IPS-15b (cell line): ENCODE measurements at regions not wholly inside any gene's neighbourhood (a gene's known extent, or its start where the extent isn't known, plus 50 kb on each side); places are given as distances from the start of the nearest gene placed in this dataset.
"Not testable (repeated sequence)": the region's sequence is repeated elsewhere in the genome, so short reads cannot be mapped to it uniquely, and the experiment has no call there.

Experiments
- H3K27me3 ChIP-seq: one replicate; pipeline ENCODE4 v1.6.1; 2013; ENCODE audit warnings: low read length; ENCODE audit not compliant: control insufficient read depth, insufficient read depth
- H3K36me3 ChIP-seq: one replicate; pipeline ENCODE4 v1.6.1; 2013; ENCODE audit warnings: low read length; ENCODE audit not compliant: control insufficient read depth, insufficient read depth
- H3K4me1 ChIP-seq: one replicate; pipeline ENCODE4 v1.6.1; 2013; ENCODE audit warnings: mild to moderate bottlenecking, low read length; ENCODE audit not compliant: control insufficient read depth, insufficient read depth
- H3K4me3 ChIP-seq: one replicate; pipeline ENCODE4 v1.5.1; 2013; ENCODE audit warnings: low read depth, low read length
- H3K9ac ChIP-seq: one replicate; pipeline ENCODE4 v1.6.1; 2013; ENCODE audit warnings: low read depth, mild to moderate bottlenecking, low read length
- H3K9me3 ChIP-seq: one replicate; pipeline ENCODE4 v1.6.1; 2013; ENCODE audit warnings: mild to moderate bottlenecking, low read length; ENCODE audit not compliant: control insufficient read depth, insufficient read depth

DNA sequence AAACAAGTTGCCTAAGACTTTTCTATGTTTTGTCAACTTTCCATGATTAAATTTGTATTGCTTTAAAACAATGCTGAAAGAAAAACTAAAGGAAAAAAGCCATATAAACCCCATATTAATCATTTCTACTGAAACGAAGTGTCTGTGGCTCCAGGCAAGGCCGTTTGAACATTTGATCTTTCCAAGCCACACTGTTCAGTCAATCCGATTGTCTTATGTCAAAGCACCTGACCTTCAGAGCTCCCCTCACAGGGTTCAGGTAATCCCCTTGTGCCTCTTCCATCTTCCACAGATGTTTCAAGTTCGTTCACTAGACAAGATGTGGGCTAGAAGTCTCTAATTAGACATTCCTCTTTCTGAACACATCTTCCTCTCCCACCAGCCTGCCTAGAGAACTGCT lies 177.1 kb upstream of the NUDT10 start:
- Histone ChIP-seq H3K36me3 (no peaks in the 10 kb centered on the region), H3K27me3 (no peaks in the 10 kb centered on the region), H3K9me3 (no peaks in the 10 kb centered on the region), H3K4me1 (no peaks in the 10 kb centered on the region), H3K4me3 (no peak overlapping the region), H3K9ac (no peak overlapping the region)

DNA sequence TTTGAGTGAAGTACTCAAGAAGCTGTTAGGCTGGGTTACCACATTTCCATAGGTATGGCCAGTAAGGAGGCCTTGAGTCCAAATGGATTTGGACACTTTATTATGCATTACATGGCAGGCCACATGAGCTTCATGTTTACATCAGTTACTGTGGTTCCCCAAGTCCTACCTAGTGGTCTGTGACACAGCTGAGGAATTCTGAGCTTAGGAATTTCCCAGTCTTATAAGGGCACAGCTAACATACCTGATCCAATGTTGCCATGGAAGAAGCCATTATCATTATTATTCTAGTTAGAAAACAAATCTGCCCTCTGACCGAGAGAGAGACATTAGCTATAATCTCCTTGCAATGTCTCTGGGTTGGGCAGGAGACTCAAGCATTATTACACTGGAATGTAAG lies 174.4 kb upstream of the NUDT10 start:
- no peaks in the 10 kb centered on the region for H3K27me3 ChIP-seq
- H3K4me3 ChIP-seq: no peak overlapping the region
- H3K9ac ChIP-seq: no peak overlapping the region
- H3K4me1 ChIP-seq: no peaks in the 10 kb centered on the region
- H3K9me3 ChIP-seq: no peaks in the 10 kb centered on the region
- no peaks in the 10 kb centered on the region for H3K36me3 ChIP-seq

DNA sequence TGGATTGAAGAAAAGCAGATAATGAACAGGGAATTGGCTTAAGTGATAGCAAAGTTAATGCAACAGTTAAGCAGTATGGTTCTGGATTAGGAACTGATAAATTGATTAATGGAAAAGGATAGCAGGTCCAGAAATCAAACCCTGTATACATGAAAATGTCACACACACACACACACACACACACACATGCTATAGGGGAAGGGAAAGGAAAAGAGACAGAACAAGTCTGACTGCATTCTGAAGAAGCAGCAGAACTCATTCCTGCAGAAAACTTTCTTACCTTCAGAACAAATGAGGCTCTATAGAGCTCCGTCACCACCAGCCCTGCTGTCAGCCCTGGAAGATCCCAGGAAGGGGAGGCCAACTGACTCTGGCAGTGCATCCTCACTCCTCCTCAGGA lies 173.2 kb upstream of the NUDT10 start:
- not testable (repeated sequence) for H3K36me3 ChIP-seq, H3K27me3 ChIP-seq, H3K4me1 ChIP-seq, H3K9ac ChIP-seq, H3K4me3 ChIP-seq, H3K9me3 ChIP-seq

DNA sequence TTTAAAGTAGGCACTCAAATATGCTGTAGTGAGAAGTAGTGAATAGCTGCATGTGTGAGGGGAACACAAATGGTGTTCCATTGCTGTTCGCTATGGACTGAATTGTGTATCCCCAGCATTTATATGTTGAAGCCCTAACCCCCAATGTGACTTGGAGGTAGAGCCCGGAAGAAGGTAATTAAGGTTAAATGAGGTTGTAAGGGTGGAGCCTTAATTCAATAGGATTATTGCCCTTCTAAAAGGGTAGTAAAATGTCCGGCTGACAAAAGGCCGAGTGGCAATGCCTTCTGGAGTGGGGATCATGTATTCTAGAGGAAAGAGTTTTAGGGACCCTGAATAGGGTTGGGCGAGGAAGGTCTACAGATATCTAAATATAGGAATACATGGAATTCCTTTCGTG lies 168.9 kb upstream of the NUDT10 start:
- no peaks in the 10 kb centered on the region for H3K4me1 ChIP-seq
- no peaks in the 10 kb centered on the region for H3K9me3 ChIP-seq
- no peak overlapping the region for H3K4me3 ChIP-seq
- no peaks in the 10 kb centered on the region for H3K36me3 ChIP-seq
- no peak overlapping the region for H3K9ac ChIP-seq
- no peaks in the 10 kb centered on the region for H3K27me3 ChIP-seq

DNA sequence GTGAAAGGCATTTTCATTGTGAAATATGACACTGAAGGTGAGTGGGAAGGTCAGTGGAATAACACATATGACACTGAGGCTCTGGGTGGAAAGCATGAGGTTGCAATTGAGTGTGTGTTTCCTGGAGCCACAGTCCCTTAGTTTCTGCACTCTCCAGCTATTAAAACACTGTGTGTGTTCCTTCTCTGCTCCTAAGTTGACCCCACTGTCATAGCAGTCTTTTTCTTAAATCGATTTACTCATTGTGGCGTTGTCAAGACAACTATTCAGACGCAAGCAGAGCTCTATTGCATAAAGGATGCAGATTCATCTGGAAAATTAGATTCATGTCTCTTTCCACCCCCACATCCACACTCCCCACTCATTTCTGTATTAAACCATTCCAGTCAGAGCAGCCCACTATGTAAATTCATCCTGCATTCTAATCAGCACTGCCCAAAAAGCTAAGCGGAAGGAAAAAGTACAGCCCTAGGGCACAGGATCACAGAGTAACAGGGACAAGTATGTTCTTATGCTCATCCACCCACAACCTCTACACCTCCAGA lies 154.2 kb upstream of the NUDT10 start:
- H3K4me3 ChIP-seq, H3K4me1 ChIP-seq, H3K9me3 ChIP-seq, H3K36me3 ChIP-seq, H3K27me3 ChIP-seq, H3K9ac ChIP-seq: not testable (repeated sequence)

DNA sequence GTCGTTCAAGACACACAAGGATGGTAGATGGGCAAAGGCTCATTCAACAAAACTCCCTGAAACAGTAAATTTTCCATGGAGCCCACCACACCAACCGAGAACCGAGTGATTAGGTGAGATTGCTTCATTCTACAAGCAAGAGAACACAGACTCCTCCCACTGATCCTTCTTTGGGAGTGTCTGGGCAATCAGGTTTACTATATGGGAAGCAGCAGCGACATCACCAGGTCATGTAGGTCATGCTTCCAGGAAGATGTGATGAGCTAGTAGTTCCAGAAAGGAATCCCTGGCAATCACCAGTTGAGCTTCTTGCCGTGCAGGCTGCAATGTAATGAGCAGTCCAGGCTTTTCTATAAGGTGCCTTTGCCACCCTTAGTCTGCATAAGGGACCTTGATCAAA lies 152.8 kb upstream of the NUDT10 start:
- not testable (repeated sequence) for H3K4me1 ChIP-seq, H3K4me3 ChIP-seq, H3K9me3 ChIP-seq, H3K27me3 ChIP-seq, H3K36me3 ChIP-seq, H3K9ac ChIP-seq

DNA sequence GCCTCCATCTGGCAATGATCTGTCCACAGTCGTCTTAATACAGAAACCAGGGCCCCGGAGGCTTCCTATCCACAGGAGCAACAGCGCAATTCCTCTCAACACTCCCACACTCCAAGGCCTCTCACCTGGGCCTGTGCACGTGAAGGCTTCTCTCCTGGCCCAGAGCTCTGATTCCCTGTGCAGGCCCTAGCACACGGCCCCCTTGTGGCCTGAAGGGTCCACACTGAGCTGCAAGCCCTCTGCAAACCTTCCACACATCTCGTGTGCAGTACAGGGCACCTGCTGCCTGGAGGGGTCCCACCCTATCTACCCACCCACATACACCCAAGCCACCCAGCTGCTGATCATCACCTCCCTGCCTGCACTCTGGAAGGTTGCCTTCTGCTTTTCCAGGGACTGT lies 150.1 kb upstream of the NUDT10 start:
- Histone ChIP-seq H3K36me3 (no peaks in the 10 kb centered on the region), H3K4me3 (no peak overlapping the region)

DNA sequence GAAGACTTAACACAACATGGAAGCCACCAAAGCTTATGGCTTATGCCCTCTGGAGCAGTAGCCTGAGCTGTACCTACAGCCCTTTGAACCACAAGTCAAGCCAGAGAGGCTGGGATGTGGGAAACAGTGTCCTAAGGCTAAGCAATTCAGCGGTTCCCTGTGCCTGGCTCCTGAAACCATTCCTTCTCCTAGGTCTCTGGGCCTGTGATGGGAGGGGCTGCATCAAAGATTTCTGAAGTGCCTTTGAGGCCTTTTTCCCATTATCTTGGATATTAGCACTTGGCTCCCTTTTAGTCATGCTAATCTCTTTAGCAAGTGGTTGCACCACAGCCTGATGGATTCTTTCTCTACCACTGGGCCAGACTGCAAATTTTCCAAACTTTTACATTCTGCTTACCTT lies 140.5 kb upstream of the NUDT10 start:
- Histone ChIP-seq H3K9me3 (peaks cover 7% of the 10 kb centered on the region), H3K27me3 (no peaks in the 10 kb centered on the region), H3K36me3 (no peaks in the 10 kb centered on the region), H3K4me1 (no peaks in the 10 kb centered on the region), H3K4me3 (no peak overlapping the region), H3K9ac (no peak overlapping the region)

More for the DNA sequence above, 150.1 kb upstream of the NUDT10 start:
- H3K9ac ChIP-seq: no peak overlapping the region
- H3K4me1 ChIP-seq: no peaks in the 10 kb centered on the region
- H3K27me3 ChIP-seq: no peaks in the 10 kb centered on the region
- no peaks in the 10 kb centered on the region for H3K9me3 ChIP-seq

DNA sequence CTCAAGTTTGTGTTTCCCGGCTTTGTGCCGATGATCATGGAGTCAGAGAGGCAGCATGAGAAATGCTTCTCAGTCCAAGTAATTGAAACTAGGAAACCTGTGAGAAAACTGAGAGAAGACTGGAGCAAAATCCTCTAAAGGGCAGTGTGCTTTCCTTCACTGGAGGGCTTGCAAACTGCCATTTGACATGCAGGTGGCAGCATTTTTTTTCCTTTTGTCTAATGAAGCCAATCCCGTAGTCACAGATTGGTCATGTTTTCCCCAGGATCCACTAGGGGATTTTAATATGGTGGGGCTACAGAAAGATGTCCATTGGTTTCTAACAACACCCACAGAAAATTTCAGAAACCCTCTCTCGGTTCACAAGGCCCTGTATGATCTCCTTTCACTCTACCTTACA lies 117.4 kb upstream of the NUDT10 start:
- no peaks in the 10 kb centered on the region for H3K4me1 ChIP-seq
- H3K36me3 ChIP-seq: no peaks in the 10 kb centered on the region
- H3K9ac ChIP-seq: no peak overlapping the region
- H3K4me3 ChIP-seq: no peak overlapping the region
- H3K9me3 ChIP-seq: no peaks in the 10 kb centered on the region
- no peaks in the 10 kb centered on the region for H3K27me3 ChIP-seq

DNA sequence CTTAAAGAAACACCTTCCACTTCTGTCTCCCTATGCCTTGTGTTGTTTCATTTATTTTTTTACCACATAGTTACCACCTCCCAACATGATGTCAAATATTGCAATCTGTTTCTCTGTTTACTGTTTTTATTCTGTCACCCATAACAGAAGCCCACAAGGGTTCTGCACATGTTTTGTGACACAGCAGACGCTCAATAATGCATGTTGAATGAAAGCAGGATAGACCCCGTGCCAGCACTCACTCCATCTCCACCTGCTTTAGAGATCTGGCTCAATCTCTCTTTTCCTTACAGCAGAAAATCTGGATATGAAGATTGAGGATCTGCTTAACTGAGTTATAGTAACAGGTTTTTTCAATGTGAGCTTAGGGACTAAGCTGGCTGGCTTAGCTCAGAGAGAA lies 116.8 kb upstream of the NUDT10 start:
- Histone ChIP-seq H3K27me3 (no peaks in the 10 kb centered on the region), H3K9me3 (no peaks in the 10 kb centered on the region), H3K4me3 (no peak overlapping the region), H3K9ac (no peak overlapping the region), H3K36me3 (no peaks in the 10 kb centered on the region), H3K4me1 (no peaks in the 10 kb centered on the region)

DNA sequence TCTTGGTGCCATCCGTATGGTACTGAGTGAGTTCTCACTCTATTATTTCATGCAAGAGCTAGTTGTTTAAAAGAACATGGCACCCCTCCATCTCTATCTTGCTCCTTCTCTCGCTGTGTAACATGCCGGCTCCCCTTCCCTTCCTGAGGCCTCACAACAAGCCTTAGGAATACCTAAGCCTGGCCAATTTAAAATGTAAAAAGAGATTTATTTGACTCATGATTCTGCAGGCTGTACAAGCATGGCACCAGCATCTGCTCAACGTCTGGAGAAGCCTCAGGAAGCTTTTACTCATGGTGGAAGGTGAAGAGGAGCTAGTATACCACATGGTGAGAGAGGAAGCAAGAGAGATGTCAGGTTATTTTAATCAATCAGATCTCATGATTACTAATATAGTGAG lies 90.4 kb upstream of the NUDT10 start:
- Histone ChIP-seq H3K4me3 (no peak overlapping the region), H3K27me3 (no peaks in the 10 kb centered on the region)

DNA sequence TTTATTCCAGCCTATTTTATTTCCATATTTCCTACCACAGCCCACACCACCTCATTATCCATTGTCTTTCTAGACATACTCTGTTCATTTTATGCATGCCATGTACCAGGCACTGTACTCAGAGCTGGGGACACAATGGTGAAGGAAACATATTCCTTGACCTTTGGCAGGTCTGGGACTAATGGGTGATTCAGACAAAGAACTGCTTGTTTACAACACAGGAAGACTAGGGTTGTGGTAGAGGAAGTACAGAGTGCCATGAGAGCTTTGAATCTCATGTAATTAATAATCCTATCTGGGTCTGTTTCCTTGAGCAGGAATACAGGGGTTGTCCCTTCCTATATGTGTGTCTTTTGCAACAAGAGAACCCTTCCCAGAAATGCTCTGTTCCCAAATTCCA lies 75.1 kb upstream of the NUDT10 start:
- Histone ChIP-seq H3K4me3 (no peak overlapping the region), H3K9me3 (no peaks in the 10 kb centered on the region)

More for the DNA sequence above, 90.4 kb upstream of the NUDT10 start:
- Histone ChIP-seq H3K4me1 (no peaks in the 10 kb centered on the region), H3K9me3 (peaks cover 7% of the 10 kb centered on the region), H3K36me3 (no peaks in the 10 kb centered on the region), H3K9ac (no peak overlapping the region)

DNA sequence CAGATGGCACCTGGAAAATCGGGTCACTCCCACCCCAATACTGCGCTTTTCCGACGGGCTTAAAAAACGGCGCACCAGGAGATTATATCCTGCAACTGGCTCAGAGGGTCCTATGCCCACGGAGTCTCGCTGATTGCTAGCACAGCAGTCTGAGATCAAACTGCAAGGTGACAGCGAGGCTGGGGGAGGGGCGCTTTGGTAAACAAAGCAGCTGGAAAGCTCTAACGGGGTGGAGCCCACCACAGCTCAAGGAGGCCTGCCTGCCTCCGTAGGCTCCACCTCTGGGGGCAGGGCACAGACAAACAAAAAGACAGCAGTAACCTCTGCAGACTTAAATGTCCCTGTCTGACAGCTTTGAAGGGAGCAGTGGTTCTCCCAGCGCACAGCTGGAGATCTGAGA lies 70.4 kb upstream of the NUDT10 start:
- H3K9me3 ChIP-seq, H3K36me3 ChIP-seq, H3K27me3 ChIP-seq, H3K4me3 ChIP-seq, H3K9ac ChIP-seq, H3K4me1 ChIP-seq: not testable (repeated sequence)

More for the DNA sequence above, 75.1 kb upstream of the NUDT10 start:
- no peaks in the 10 kb centered on the region for H3K36me3 ChIP-seq
- no peak overlapping the region for H3K9ac ChIP-seq
- no peaks in the 10 kb centered on the region for H3K27me3 ChIP-seq
- H3K4me1 ChIP-seq: no peaks in the 10 kb centered on the region
